SK-N-DZ (cell line): ENCODE measurements at regions not wholly inside any gene's neighbourhood (a gene's known extent, or its start where the extent isn't known, plus 50 kb on each side); places are given as distances from the start of the nearest gene placed in this dataset.

Source experiments
- DNase-seq: peaks from one replicate; pipeline ENCODE4 v3.0.0-alpha.2; 2015; ENCODE audit warnings: low spot score

DNA sequence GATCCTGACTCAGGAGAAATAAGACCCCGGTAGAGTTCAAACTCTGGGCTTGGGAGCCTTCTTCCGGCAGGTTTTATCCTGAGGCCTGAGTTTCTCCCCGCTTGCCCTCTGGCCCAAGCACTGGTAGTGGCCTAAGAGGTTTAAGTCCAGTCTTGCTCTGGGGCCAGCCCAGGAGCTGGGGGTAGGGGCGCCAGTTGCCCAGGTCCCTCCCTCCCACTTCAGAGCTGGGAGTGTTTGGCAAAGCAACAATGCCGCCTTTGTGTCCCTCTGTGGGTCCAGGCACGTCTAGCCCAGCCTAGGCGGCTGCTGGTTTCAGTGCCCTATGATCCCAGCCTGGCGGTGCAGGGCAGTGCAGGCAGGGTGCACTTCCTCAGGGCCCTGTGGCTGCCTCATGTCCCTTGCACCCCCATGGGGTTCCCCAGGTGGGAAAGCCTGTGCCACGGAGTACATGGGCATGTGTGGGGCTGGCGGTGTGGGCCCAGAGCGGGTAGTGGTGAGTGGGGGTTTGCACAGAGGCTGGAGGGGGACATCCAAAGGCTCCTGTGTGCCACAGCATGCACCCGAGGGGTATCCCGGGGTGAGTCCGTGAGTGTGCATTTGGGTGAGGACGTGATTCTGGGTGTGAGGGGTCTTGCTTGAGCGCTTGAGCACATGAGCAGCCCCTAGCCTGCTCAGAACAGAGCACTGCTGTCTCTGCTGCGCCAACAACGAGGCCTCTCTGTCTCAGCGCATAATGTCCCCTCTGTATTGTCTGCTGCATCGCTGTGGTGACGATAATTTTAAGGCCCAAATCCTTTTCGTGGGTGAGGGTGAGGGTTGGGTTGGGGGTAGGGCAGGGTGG is 61.7 kb upstream of the PSD2 start:
- DNase-seq: no peak

DNA sequence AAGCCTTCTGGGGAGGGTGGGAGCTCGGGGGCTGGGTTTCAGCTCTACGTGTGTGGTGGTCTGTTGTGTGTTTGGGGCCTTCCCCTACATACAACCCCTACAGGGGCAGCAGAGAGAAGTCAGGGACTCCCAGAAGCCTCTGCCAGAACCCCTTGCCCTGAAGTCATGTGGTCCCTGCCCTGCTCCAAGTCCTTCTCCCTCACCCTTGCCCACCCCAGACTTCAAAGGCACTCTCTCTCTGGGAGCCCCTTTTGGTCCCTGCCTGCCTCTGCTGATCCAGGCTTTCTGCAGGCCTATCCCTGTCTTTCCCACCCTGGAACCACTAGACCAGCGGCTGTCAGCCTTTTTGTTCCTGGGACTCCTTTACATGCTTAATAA is 61.1 kb upstream of the PSD2 start:
- DNase-seq: no peak

DNA sequence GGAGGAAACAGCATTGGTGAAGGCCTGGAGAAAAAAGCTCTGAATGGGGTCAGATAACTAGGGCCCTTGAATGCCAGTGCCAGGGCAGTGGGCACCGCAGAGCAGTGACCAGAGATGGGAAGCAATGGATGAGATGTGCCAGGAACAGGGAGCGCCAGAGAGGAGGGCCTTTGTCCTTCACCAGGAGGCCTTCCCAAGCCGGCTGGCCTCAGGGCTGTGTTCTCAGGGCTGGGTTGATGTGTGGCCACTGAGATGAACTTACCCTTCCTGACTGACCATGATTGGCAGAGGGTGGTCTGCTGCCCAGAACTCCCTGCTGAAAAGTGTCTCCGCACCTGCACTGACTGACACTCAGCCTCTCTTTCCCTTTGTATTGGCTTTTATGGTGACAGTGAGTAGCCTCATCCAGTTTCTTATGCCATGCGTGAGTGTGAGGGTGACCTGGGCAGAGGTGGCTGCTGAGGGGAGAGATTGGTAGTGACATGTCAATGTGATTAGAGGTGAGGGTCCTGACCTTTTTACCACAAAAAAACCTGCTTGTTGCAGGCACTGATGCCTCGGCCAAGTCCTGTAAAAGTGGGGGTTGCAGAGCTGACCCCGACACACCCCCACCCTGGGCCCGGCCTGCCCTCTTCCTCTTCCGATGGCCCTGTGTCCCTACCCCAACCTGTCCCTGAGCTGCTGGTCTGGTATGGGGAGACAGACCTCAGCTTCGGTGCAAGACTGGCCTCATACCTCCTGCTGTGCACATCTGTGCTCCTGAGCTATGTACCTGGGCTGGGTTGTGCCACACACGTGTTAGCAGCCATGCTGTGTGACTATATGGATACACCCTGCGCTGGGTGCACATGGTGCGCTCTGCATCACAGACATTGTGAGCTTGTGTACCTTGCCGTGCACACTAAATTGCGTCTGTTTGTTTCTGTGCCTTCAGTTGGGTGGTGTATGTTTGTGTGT is 57.1 kb upstream of the PSD2 start:
- DNase-seq: no peak

DNA sequence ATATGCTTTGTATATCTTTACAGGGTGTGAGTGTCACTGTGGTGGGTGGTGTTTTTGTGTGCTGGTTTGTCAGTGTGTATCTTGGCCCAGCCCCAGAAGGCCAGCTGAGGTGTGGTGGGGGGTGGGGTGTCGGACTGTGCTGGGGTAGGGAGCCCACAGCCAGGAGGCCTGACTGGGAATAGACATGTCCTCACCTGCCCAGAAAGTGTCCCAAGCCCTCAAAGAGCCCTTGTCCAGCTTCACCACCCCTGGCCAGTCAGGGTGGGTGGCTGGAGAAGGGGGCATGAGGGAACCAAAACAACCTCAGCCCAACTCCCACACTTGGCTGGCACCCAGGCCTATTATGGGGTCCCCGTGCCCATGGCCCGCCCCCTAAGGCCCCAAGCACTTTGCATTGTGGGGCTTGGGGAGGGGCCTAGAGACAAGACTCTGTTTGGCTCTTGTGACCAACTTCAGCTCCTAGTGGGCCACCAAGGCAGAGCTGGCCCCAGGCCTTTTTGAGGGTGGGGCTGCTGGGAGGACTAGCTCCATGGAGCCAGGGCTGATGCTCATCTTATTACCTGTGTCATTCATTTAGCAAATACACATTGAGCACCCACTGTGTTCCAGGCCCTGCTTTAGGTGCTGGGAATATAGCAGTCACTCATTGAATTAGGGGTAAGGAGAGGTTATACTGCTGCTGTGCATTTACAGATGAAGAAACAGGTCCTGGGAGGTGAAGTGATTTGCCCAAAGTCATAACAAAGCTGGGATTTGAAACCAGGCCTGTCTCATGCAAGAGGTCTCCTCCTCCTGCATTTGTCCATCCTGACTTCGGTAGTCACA is 56.2 kb upstream of the PSD2 start:
- DNase-seq: no peak

DNA sequence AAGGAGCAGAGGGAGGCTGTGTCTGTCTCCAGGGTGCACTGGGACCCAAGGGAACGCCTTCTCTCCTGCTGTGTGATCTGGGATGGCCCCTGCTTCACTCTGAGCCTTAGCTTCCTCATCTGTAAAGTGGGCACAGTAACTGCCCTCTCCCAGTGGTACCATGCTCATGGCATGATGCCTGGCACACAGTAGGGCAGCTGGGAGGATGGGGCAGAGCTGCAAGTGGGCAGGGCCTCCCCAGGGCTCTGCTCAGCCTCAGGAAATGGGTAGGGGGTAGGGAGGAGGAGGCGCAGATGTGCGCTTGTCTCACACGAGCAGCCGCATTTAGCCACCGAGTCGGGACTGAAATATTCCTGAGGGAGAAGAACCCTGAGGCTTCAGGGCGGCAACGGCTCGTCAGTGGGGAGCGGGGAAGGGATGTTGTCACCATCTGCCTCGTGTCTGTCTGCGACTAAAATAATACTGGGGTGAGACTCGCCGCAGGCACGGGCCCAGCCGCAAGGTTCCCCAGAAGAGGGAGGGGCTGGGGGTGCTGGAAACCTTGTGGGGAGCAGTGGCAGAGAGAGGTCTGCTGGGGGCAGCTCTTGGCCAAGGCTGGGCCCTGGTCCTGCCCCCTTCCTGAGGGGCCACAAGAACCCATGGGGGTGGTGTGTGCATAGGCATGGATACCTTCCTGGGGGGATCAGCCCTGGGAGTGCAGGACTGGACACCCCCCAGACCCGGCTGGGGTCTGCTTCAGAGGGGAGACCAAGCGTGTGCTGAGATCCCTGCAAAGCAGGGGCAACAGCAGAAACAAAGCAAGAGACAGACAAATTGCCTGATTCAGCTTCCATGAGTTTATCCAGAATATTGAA is 55.2 kb upstream of the PSD2 start:
- no peak for DNase-seq

DNA sequence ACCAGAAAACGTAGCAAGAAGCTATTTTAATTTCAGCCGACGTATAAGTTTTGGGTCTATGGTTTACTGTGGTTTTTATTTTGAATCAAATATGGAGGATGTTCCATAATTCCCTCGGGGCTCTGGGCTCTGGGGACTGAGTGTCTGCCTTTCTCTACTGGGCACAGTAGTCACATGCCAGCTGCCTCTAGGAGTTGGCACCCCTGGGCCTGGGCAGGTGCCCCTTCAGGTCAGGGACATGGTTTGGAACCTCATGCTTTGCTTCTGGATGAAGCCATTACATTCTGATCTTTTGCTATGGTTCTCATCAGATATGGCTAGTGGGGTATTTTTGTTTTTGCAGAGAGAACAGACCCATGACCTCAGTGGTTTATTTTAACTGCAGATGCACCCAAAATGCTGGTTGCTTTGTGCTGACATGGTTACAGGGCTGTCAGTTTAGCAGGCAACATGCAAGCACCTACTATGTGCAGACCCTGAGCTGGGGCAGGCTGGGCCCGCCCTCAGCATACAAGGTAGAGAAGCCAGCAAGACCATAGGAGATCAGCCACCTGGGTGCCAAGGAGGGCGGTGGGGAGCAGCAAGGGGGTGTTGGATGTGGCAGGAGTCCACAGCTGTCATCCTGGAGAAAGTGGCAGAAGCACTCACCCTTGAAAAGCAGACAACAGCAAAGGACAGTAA is 54.5 kb upstream of the PSD2 start:
- DNase-seq: no peak

DNA sequence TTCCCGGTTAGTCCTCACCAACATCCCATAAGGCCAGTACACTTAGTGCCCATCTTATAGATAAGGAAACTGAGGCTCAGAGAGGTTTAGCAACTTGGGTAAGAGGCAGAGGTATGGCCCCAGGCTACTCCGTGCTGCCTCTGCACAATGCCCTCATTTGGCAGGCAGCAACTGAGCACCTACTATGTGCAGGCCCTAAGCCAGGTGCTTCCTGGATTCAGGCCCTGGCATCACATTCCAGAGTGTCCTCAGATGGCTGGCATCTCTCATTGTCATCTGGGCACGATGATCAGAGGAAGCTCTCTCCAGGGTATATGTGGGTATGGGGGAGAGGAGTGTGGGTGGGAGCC is 53.8 kb upstream of the PSD2 start:
- DNase-seq: no peak

DNA sequence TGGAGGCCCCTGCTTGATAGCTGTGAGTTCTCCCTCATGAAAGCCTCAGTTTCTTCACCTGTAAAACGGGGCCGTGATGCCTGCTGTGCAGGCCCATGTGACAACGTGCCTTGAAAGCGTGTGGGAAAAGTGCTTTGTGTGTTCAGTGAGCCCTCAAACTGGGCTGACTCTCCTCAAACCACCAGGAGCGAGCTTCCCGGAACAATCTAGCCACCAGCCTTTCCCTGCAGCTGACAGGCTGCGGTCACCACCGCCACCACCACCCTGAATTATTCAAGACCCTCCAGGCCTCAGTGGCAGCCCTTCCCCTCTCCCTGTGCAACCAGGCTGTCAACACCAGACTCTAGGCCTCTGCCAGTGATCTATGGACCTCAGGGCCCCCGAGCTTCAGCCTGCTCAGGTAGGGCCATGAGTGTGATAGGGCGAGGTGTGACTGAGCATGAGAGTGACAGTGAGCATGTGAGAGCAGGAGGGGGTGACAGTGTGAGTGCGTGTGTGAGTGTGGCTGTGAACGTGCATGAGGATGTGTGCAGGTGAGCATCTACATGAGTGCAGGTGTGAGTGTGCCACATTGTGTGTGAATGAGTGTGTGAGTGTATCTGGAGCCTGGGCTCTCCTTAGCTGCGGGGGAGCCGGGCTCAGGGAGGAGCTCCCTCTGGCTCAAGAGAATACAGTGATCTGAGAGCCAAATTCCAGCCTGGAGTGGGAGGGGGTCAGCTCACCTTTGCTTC is 53.3 kb upstream of the PSD2 start:
- no peak for DNase-seq

DNA sequence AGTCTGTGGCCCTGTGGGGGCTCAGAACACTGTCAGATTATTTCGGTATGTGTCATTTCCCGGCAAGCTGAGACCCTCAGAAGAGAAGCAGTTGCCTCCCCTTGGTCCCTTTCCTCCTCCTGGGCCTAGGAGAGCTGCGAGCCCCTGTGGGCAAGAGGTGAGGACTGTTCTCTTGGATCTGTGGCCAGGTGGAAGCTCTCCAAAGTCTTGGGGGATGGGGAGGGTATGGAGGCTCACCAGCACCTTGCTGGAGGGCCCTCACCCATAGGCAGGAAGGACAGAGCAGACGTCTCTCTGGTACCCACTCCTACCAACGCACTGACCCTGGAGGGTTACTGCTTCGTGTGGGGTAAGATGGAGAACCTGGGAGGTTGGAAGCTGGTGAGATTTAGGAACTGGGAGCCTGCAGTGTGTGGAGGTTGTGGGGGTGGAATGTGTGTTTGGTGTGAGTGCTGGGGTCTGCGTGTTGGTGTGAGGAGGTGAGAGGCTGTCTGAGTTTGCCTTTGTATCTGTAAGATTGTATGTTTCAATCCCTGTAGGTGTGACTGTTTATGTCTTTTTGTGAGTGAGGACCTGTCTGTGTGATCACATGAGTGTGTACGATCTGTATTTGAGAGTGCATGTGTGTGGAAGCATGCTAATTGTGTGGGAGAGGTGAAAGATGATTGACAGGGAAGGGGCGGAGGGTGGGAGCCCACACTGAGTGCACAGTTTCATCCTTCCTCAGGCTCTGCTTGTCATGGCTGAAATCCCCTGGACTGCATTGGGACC is 52.4 kb upstream of the PSD2 start:
- no peak for DNase-seq

DNA sequence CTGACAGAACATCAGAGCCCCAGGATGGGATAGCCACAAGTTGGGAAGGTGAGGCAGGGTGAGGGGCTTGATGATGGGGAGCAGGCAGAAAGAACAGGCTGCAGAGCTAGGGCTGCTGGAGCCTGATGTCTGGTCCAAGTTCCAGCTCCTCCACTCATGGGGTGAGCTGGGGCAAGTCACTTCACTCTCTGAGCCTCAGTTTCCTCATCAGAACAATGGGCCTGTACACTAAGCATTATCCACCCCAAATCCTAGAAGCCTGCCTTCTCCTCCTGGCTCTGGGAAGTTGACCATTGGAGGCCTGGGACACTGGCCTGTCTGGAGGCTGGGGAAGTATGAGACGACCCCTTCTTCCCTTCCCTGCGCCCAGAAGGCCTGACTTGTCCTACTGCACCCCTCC is 51.8 kb upstream of the PSD2 start:
- no peak for DNase-seq

DNA sequence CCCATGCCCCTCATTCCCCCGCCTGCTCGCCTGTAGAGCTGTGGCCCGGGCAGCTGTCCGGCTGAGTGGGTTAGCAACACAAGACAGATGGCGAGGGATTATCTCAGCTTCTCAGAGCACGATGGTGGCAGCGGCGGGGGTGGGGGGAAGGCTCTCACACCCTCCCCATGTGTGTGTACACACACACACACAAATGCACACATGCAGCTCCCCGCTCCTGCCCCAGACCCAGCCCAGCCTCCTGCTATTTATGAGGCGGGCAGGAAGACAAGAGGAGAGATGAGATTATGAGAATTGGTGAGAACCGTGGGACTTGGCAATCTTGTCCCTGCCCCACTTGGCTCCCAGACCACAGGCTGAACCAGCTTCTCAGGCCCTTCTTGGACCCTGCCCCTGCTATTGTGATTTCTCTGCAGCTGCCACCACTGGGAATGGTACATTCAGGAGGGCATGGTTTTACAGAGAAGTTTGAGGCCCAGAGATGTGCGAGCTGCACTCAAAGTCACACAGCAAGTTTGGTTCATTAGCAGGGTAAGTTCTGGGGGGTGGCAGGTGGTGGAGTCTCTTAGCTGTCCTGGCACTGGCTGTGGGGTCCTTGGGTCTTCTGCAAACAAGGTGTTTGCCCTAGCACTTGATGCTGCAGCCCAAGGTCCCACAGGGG is 51.0 kb upstream of the PSD2 start:
- no peak for DNase-seq

DNA sequence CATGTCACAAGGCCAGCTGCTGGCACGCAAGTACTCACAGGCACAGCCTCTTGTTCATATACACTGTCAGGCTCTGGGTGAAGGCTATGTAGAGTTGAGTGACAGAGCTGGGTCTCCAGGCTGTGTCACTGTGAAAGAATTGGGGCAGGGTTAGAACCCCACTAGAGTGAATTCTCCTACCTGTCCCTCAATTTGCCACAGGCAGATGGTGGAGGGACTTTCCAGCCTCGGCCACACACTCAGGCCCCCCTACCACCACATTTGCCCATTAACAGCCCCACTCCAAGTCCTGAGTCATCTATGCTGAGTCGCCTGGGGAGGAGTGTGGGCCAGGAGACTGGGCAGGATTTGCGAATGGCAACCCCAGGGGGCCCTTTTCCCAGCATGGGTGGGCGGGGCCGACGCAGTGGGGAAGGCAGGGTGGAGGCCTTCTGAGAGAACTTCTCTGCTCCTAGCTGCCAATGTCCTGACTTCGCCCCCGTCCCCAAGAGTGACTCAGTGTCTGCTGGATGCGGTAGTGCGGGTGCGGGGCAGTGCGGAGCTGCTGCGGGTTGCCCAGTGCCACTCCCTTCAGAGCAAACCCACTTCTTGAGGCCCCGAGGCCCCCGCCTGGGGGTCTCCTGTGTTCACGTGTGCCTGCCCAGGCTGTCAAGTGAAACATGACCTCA is 50.3 kb upstream of the PSD2 start:
- DNase-seq: no peak

DNA sequence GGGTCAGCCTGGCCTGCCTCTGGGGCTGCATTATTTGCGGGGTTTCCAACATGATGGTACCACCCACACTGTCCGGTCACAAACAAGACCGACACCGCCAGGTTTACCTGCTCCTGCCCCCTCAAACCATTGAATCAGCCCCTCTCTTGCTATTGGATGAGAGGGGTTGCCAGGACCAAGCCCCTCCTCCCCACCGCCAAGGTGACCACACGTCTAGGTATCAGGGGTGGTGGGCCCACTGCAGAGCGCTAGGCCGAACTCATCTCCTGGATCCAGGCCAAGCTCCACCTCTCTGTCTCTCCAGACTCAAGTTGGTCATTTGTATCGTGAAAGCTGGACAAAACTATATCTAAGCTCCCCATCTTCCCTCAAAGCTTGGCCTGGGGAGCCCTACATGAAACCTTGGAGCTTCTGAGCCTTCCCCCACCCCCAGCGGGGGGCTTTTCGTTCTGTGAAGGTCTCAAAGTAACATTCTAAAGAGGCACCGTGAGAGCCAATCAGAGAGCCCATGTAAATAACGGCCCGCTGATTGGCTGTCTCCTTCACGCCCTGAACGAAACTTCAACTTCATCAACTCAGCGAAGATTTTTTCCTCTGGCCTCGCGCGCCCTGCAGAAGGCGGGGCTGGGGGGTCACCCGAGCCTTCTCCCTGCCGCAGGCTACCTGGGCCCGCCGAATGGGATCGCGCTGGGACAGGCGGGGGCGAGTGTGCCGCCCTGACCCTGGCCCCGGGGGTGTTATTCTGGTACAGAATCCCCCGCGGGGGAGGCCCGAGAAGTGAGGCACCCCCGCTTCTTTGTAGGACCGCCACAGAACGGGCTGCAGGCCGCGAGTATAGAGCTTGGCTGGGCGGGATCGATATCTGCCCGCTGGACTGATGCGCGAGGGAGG is 49.6 kb upstream of the PSD2 start:
- DNase-seq: peak; percentile 88
